GM12878 (cell line): ENCODE measurements at regions not wholly inside any gene's neighbourhood (a gene's known extent, or its start where the extent isn't known, plus 50 kb on each side); places are given as distances from the start of the nearest gene placed in this dataset.

Experiments
- ATF2 ChIP-seq: IDR thresholded peaks from 2 replicates; pipeline ENCODE4 v1.6.1; 2012; ENCODE audit warnings: low read length, inconsistent platforms
- CTCF ChIP-seq, 3 experiments: IDR thresholded peaks in 2 of 3; conservative IDR thresholded peaks in 1 of 3; 2 replicates each; pipeline ENCODE4 v1.5.1; 2011; ENCODE audit warnings: low read depth in 3 of 3, low read length in 3 of 3, mild to moderate bottlenecking in 3 of 3, control low read depth in 2 of 3, moderate library complexity in 2 of 3, inconsistent platforms in 1 of 3, mixed read lengths in 1 of 3; ENCODE audit not compliant: control insufficient read depth in 2 of 3, insufficient read depth in 1 of 3; ENCODE audit errors: extremely low read depth in 1 of 3
- MLLT1 ChIP-seq: fragments of 450-650 bp; IDR thresholded peaks from 2 replicates; pipeline ENCODE4 v1.6.1; 2016; ENCODE audit warnings: mild to moderate bottlenecking
- POLR2A ChIP-seq: IDR thresholded peaks from 2 replicates; pipeline ENCODE4 v1.6.1; 2011; ENCODE audit warnings: low read depth, mild to moderate bottlenecking, low read length
- POLR2AphosphoS2 ChIP-seq: IDR thresholded peaks from 2 replicates; pipeline ENCODE4 v1.6.1; 2011; ENCODE audit warnings: low read depth, mild to moderate bottlenecking, low read length, improper control_type of control experiment, moderate library complexity
- RCOR1 ChIP-seq: conservative IDR thresholded peaks from 2 replicates; pipeline ENCODE4 v1.6.1; 2012; ENCODE audit warnings: low read depth, low read length, improper control_type of control experiment
- SRF ChIP-seq, 2 experiments: IDR thresholded peaks; 2 replicates each; pipeline ENCODE4 v1.6.1; 2011; ENCODE audit warnings: low read depth in 2 of 2, low read length in 2 of 2, mild to moderate bottlenecking in 1 of 2, moderate library complexity in 1 of 2
- TBL1XR1 ChIP-seq: IDR thresholded peaks from 2 replicates; pipeline ENCODE4 v1.6.1; 2012; ENCODE audit warnings: low read depth, low read length, improper control_type of control experiment
- ZZZ3 ChIP-seq: IDR thresholded peaks from 2 replicates; pipeline ENCODE4 v1.6.1; 2011; ENCODE audit warnings: low read depth; ENCODE audit not compliant: control insufficient read depth, insufficient read length

GRCh38 chr1:177790566-177790965, 179.3 kb downstream of the SEC16B start:
- TF ChIP-seq POLR2AphosphoS2 (no peak), MLLT1 (no peak), TBL1XR1 (no peak), POLR2A (no peak), CTCF (IDR thresholded peaks at IDR 0.05 in 2 of 3, conservative IDR thresholded peaks at IDR 0.05 in 1 of 3; ENCODE audit: control insufficient read depth in 2 of 3, extremely low read depth in 1 of 3, insufficient read depth in 1 of 3, low read depth in 3 of 3, low read length in 3 of 3) (no peak), ZZZ3 (no peak), ATF2 (no peak), SRF (IDR thresholded peaks at IDR 0.05; ENCODE audit: low read depth in 2 of 2, low read length in 2 of 2) (no peak), RCOR1 (no peak)
